Lower leg skin (tissue), 3 donors: ENCODE measurements at regions not wholly inside any gene's neighbourhood (a gene's known extent, or its start where the extent isn't known, plus 50 kb on each side); places are given as distances from the start of the nearest gene placed in this dataset.

Experiments used
- POLR2A ChIP-seq, 2 donors: fragments of 450-650 bp; IDR thresholded peaks; one replicate each; pipeline ENCODE4 v1.6.1; 2016 to 2017; ENCODE audit warnings: antibody characterized with exemption in 2 of 2, mild to moderate bottlenecking in 1 of 2, moderate library complexity in 1 of 2
- TF ChIP-seq, protein P1 (sequence below), 3 donors: fragments of 450-650 bp; IDR thresholded peaks; one replicate each; pipeline ENCODE4 v1.5.1; 2016; ENCODE audit warnings: antibody characterized with exemption in 3 of 3, mild to moderate bottlenecking in 3 of 3, moderate library complexity in 2 of 3

GRCh38 chr3:189419038-189419437 lies 212.2 kb upstream of the TP63 start:
- TF ChIP-seq, protein P1, sequence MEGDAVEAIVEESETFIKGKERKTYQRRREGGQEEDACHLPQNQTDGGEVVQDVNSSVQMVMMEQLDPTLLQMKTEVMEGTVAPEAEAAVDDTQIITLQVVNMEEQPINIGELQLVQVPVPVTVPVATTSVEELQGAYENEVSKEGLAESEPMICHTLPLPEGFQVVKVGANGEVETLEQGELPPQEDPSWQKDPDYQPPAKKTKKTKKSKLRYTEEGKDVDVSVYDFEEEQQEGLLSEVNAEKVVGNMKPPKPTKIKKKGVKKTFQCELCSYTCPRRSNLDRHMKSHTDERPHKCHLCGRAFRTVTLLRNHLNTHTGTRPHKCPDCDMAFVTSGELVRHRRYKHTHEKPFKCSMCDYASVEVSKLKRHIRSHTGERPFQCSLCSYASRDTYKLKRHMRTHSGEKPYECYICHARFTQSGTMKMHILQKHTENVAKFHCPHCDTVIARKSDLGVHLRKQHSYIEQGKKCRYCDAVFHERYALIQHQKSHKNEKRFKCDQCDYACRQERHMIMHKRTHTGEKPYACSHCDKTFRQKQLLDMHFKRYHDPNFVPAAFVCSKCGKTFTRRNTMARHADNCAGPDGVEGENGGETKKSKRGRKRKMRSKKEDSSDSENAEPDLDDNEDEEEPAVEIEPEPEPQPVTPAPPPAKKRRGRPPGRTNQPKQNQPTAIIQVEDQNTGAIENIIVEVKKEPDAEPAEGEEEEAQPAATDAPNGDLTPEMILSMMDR (IDR thresholded peaks at IDR 0.05): no peak
- no peak for TF ChIP-seq POLR2A (IDR thresholded peaks at IDR 0.05)
